Stimulated activated CD8-positive, alpha-beta memory T cell treated with anti-CD3 and anti-CD28 coated beads, Interleukin-7, amount 100 ng/mL, for 48 hours (primary cell): ENCODE measurements at regions not wholly inside any gene's neighbourhood (a gene's known extent, or its start where the extent isn't known, plus 50 kb on each side); places are given as distances from the start of the nearest gene placed in this dataset.
"Not testable (repeated sequence)": the region's sequence is repeated elsewhere in the genome, so short reads cannot be mapped to it uniquely, and the experiment has no call there.

Source experiments
- DNase-seq, 2 donors: peaks; one replicate each; pipeline ENCODE4 v3.0.0-alpha.2; 2020; ENCODE audit warnings: low read depth in 1 of 2; ENCODE audit errors: extremely low read depth in 1 of 2

DNA sequence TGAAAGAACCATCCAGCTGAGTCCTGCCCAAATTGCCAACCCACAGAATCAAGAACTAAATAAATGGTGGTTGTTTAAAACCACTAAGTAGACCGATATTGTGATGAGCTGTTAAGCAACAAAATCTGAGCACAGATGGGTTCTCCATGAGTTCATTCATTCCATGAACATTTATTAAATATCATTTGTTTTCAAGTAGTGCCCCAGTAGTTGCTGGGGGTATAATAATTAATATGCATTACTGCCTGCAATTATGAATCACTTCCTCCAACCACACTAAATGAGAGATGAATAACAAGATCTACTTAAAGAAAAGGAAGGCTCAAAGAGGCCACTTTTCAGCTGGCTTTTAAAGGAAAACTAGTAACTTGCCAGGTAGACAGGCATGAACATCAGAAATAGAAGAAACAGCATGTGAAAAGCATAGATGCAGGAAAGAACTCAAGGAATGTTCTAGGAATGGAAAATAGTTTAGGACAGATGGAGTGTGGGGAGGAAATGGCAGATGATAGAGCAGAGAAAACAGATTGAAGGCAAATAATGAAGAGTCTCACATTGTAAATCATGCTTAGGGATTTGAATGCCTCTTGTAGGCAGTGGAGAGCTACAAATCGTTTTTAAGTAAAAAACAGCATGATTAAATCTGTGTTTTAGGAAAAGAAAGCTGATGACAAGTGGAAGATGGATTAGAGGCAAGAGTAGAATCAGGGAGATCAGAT is 641.7 kb upstream of the DIPK2B start:
- no peak for DNase-seq

DNA sequence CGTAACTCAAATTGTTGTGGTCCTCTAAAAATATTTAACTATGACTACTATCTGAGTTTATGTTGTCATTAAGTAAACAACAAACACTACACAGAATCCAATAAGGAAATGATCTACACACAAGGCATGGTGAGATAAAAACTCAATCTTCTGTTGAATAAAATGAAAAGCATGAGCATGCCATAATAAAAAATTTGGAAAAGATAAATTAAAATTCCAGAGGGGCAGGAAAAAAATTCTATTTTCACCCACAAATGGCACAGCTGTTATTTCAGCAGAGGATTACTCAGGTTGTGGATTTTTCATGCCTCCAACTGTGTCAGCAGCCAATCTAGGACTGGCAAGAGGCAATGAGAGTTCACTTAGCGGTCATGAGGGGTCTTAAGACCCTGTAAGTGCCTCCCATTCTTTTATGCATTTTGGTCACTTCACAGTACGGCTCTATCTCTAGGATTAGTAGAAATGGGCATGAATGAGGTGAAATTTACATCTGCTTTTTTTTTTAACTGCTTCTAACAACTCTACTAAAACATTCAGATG is 639.8 kb upstream of the DIPK2B start:
- DNase-seq, result no peak

DNA sequence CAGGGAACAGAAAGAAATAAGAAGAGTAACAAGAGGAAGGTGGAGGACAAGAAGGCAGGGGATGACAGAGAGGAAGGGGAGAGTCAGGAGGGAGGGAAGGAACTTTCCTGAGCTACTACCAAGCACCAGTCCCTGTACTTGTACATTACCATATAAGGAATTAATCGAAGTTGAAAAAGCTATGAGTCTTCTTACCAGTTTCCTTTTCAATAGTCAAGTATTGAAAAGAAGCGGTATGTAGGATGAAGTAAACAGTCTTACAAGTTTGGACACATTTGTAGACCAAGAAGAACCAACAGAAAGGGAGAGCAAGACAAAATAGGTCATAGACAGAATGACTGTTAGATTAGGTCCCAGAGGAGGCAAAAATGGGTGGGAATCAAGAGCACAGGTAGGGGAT is 629.7 kb upstream of the DIPK2B start:
- DNase-seq, result no peak

DNA sequence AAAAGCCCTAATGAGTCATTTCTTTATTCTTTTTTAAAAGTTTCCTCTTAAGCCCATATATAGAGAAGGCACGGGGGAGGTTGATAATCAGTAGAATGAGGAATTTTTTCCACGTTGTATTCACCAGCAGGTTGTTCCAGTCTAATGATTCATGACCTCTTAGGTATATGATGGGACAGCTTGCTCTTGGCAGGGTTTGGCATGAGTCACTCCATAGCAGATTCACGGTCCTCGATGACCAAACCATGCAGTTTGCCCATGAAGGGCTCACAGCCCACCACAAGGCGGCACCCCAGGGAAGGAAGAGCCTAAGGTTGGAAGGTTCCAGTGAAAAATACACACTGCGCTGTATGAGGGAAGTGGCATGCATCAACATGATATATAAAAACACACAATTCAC is 623.8 kb upstream of the DIPK2B start:
- DNase-seq, result peak; percentile 24 to 55

DNA sequence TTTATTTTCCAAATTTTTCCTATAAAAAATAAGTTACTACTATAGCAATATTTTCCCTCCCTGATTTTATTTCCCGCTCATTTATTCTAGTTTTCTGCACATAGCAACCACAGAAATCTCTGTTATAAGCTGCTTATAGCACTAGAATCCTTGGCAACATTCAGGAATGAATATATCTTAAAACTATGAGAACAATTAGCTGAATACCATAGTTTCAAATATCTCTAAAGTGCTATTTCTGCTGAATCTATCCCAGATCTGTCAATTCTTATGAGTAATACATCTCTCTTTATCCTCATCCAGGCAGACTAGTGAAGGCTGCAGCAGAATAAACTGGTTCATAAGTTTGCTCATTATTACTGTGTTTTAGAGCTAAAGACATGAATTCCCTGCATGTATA is 622.9 kb upstream of the DIPK2B start:
- no peak for DNase-seq

DNA sequence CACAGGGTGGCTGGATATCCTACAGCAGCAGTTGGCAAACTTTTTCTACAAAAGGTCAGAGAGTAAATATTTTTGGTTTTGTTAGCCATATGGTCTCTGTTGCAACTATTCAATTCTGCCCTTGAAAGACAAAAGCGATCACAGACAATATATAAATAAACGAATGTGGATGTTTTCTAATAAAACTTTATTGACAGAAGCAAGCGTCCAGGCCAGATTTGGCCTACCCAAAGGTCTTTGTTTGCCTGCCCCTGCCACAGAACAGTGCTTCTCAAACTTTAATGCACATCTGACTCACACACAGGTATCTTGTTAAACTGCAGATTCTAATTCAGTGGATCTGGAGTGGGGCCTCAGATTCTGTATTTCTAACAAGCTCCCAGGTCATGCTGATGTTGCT is 621.4 kb upstream of the DIPK2B start:
- no peak for DNase-seq

DNA sequence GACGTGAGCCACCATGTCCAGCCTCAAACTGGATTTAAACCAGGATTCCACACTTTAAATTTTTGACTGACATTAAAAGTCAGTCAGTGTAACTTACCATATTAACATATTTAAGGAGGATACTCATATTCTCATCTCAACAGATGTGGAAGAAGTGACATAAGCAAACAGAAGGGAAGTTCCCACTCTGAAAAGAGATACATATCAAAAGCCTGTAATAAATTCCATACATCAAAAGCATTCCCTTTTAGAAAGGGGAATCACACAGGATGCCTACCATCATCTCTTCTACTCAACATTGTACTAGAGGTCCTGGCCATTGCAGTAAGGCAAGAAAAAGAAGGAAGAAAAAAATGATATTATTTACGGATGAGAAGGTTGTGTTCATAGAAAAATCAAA is 618.2 kb upstream of the DIPK2B start:
- no peak for DNase-seq

DNA sequence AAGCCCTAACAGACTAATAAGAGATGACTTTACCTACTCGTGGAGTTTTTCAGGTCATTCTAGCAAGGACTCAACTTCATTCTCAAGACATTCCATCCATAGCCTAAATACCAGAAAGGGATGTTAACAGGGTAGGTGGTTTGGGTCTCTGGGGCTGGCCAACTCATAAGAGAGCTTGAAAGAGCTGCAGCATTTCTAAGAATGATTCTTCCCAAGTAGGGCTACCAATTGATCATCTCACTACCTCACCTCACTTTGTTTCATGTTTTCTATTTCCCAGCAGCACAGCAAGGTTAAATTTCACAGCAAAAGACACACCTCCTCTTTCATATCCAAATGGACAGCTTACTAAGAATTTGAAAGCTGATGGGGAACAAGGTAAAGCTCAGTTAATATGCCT is 614.8 kb upstream of the DIPK2B start:
- no peak for DNase-seq

DNA sequence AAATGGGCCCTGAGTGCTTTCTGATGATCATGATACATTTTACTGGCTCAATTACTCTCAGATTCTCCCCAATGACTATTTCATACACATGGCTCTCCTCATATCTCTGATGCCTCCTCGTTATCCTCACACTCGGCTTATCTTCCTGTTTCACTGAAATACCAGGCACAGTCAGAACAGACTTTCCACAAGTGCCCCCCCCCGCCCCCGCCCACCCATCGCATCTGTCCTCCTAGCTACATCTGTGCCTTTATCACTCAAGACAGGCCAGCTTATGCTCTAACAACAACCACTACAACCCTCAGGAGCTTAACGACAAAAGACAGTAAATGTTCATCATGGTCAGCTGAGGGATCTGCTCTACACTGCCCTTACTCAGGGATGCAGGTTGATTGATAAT is 610.6 kb upstream of the DIPK2B start:
- no peak for DNase-seq

DNA sequence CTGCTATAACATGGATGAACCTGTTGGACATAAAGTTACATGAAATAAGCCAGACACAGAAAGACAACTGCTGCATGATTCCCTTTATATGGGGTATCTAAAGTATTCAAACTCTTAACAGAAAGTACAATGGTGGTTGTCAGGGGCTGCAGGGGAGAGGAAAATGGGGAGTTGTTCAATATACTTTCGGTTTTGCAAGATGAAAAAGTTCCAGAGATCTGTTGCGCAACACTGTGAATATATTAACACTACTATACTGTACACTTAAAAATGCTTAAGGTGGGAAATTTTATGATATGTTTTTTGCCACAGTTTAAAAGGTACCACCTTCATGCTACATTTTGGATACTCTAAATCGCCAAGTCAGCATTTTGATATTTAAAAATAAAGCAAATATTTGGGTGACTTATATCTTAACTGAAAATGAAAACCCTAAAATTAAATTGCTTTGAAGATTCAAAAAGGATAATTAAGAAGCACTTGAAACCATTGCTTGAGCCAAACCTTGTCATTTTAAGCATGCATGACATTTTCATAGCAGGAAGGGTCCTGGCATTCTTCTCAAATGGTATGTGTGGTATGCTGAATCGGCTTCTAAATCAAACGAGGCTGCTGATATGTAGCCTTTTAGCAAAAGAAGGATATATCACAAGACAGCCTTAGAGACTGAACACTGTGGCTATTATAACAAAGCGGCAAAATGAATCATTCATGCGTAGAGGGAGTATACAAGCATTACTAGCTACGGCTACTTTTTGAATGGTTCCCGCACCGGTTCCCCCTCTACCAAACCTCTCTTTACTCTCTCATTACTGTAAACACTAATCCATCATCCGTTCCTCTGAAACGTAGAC is 607.1 kb upstream of the DIPK2B start:
- no peak for DNase-seq

DNA sequence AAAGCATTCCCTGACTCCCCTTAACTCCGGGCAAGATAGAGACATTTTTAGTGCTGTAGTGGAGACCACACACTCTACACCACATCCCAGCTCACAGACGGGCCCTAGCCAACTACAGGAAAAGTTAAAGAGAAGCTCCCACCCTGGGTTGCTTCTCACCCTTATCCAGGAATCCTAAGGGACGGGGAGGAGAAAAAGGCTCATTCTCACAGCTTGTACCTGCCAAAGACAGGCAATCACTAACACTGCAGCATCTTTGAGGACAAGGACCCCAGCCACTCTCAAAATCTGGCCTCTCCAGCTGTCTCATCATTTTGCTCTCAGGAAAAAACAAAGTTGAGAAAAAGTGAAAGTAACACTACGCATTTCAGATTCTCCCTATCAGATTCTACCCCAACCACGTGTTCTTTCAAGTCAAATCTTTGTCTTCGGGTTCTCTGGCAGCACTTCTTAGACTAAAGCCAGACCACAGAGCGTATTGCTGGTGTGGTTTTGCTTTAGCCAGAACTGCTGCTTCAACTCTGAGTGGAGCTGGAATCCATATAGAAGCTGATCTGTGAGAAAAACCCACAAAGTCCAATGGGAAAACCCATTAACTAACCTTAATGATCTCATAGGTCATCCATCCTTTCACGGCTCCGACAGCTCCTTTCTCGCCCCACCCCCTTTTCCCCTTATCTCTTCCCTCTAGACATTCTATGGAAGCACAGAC is 605.9 kb upstream of the DIPK2B start:
- DNase-seq, result peak; percentile 14 to 38

DNA sequence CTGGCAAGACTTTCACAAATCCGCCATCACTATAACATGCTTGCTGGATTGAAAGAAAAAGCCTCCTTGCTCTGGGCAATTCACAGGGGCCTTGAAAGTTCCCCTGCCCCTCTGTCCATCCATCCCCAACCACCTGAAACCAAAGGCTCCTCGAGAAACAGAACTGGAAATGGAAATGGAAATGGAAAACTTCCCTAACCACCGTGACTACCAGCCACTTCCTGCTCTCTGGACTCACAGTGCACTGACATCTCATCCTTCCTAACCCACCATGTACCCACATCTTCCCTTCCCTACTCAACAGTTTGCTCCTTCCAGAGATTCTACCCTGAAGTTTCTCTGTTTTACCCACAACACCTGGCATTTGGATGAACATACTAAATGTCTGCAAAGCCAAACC is 603.6 kb upstream of the DIPK2B start:
- DNase-seq, result no peak

DNA sequence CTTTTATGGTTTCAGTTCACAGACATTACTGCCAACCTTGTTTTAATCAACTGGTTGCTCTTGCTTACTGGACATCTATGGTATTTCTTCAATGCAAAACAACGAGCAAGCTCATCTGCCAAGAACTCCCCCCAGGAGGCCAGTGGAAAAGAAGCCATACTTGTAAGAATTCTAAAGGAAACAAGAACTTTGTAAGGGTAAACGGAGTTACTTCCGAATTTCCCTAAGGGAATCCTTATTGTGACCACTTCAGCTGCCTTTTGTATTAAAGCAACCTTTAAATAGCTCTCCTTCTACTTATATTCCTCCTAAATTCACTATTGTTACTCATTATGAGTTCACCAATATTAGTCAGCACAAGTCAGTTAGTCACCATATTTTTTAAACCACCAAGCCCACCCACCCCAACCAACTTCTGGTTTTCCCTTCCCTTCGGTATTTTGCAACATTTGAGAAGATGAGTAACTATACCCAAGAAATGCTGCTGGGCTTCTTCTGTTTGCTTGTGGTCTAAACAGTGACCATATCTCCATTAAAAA is 602.8 kb upstream of the DIPK2B start:
- no peak for DNase-seq

DNA sequence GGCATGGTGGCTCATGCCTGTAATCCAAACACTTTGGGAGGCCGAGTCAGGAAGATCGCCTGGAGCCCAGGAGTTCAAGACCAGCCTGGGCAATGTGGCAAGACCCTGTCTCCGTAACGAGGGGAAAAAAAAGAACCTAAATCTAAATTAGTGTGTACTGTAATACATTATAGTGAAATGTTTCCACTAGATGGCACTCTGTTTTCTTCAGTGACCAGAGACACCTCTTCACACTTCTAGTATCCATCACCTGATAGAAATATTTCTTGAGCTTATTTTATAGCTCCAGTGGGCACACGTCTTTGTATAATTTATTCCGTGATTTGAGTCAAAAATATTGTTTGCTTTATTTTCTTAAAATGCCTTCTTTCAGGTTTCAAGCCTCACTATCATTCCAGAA is 600.9 kb upstream of the DIPK2B start:
- no peak for DNase-seq

DNA sequence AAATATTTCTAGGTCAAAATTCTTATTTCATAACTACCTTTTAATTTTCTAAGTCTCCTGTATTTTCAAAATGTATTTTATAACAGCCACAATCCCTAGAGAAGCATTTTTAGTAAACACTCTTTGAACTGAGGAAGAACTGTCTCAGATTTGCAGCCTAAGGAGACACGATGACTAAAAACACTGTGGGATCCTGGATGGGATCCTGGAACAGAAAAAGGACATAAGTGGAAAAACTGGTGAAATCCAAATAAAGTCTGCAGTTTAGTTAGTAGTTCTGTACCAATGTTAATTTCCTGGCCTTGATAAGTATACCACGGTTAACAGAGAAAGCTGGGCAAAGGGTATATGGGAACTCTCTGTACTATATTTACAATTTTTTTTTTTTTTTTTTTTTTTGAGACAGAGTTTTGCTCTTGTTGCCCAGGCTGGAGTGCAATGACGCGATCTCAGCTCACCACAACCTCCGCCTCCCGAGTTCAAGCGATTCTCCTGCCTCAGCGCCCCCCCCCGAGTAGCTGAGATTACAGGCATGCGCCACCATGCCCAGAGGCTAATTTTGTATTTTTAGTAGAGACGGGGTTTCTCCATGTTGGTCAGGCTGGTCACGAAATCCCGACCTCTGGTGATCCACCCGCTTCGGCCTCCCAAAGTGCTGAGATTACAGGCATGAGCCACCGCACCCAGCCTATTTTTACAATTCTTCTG is 600.2 kb upstream of the DIPK2B start:
- DNase-seq, result not testable (repeated sequence)

DNA sequence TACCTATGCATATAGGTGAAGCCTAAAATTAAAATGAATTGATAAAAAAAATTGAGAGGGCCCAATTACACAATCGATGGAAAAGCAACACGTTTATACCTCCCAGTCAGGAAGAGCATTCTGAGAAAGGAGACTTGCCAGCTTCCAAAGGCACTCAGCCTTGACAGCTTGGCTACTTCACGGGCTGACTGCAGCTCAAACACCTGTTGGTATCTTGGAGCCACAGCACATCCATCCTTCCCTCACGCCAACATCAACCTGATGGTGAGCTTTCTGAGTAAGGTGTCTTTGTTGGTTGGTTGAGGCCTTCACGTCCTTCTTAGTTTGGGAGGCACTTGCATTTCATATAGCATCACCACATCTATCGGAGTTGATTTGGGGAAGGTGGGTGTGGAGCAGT is 598.9 kb upstream of the DIPK2B start:
- DNase-seq, result no peak

DNA sequence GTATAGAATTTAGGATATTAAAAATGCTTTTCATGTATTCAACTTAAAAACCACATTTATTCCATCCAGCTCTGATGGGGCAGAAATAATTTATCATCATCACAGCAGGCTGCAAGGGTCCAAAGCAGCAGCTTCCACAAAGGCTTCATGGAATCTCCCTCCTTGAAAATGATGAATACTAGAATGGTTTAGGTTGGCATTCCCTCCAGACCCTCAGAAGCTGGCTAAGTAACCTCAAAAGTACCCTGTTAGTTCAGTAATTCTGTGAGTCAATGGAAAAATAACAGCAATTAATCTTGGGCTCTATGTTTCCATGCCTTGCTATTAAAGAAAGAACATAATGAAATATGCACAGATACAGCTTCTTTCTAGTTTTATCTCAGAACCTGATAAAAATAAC is 594.9 kb upstream of the DIPK2B start:
- DNase-seq, result no peak

DNA sequence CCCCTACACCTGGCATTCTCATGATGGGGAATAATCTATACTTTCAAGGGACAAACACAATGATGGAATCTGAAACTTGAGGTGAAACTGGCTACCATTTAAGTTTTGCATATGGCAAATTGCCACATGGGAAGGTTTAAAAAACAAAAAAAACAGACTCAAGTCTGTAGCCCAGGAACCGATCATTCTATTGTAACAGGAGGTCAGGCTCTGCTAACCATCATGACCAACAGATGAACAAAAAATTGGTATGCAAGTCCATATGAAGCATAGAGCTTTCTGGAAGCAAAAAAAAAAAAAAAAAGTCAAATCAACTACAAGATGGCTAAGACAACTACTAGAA is 594.3 kb upstream of the DIPK2B start:
- DNase-seq, result no peak

DNA sequence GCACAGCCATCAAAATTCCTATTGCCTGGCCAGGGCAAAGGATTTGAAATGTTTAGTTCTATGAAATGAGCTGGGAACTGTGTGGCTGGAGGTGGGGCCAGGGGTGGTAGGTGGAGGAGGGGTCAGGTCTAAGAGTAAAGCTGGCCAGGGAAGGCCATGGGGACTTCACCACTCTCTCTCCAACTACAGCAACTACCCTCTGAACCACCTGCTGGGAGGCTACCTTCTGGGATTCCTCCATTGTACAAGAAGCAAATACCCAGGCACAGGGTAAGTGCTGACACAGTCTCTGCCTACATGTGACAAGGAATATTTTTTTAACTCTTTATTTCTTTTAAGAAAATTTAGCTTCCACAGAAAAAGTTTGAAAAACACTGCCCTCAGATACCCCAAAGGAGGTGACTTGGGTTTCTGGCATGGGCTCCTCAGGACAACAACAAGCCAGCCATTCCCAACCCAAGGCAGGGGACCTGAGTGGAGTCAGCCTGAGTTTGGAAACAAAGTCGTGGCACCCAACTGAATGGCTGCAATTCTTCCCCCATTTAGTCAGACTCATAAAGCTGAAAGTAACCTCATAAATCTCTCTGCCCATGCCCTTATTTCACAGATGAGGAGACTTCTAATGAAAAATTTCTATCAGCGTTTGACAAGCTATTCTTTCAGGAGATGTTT is 593.8 kb upstream of the DIPK2B start:
- no peak for DNase-seq

DNA sequence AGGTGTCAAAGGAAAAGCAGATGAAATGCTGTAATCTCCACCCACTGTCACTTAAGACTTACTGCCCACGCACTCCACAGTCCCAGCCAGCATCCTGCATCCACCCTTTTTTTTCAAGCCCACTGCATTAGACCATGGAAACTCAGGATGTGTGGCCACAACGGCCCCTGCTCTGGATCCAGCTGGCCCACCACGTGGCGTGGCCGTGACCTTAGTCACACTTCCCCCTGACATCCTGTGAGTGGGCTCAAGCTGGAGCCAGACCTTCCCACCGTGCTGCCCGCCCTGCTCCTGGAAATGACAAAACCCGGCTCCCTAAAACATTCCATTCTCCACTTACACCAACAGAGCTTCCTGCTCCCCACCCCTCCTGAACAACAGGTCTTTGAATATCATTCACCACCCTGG is 588.3 kb upstream of the DIPK2B start:
- DNase-seq, result no peak
